ENCODE measurements at regions not wholly inside any gene's neighbourhood (a gene's known extent, or its start where the extent isn't known, plus 50 kb on each side); places are given as distances from the start of the nearest gene placed in this dataset.

GRCh38 chr18:46422552-46423055 is 234.4 kb downstream of the LOXHD1 start (continued):
- no peak for TF ChIP-seq AFF1 (IDR thresholded peaks at IDR 0.05; ENCODE audit: low read depth in 1 of 2, partially characterized antibody in 2 of 2)
- no peak for TF ChIP-seq ATF1 (CRISPR knock-in tag; IDR thresholded peaks at IDR 0.05)
- TF ChIP-seq ATF1 (tag; IDR thresholded peaks at IDR 0.05), result no peak
- TF ChIP-seq, protein P1, sequence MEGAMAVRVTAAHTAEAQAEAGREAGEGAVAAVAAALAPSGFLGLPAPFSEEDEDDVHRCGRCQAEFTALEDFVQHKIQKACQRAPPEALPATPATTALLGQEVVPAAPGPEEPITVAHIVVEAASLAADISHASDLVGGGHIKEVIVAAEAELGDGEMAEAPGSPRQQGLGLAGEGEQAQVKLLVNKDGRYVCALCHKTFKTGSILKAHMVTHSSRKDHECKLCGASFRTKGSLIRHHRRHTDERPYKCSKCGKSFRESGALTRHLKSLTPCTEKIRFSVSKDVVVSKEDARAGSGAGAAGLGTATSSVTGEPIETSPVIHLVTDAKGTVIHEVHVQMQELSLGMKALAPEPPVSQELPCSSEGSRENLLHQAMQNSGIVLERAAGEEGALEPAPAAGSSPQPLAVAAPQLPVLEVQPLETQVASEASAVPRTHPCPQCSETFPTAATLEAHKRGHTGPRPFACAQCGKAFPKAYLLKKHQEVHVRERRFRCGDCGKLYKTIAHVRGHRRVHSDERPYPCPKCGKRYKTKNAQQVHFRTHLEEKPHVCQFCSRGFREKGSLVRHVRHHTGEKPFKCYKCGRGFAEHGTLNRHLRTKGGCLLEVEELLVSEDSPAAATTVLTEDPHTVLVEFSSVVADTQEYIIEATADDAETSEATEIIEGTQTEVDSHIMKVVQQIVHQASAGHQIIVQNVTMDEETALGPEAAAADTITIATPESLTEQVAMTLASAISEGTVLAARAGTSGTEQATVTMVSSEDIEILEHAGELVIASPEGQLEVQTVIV (CRISPR knock-in tag; IDR thresholded peaks at IDR 0.05; ENCODE audit: borderline replicate concordance), result no peak
- TF ChIP-seq SRSF7 (optimal IDR thresholded peaks at IDR 0.05; ENCODE audit: low read depth, low read length), result no peak
- TF ChIP-seq ETV5 (CRISPR knock-in tag; IDR thresholded peaks at IDR 0.05; ENCODE audit: low read depth), result no peak
- TF ChIP-seq ZFX (CRISPR knock-in tag; IDR thresholded peaks at IDR 0.05), result no peak
- no peak for TF ChIP-seq BRF2 (IDR thresholded peaks at IDR 0.05; ENCODE audit: borderline replicate concordance, insufficient read depth, insufficient read length)
- 0 out of 2 replicates have a peak, but pooled peaks have one; percentile 30 for TF ChIP-seq RNF2 (IDR thresholded peaks at IDR 0.05)
- no peak for TF ChIP-seq ZNF785 (CRISPR knock-in tag; IDR thresholded peaks at IDR 0.05)
- TF ChIP-seq ATF7 (IDR thresholded peaks at IDR 0.05), result peak; percentile 88
- TF ChIP-seq FOXA3 (CRISPR knock-in tag; conservative IDR thresholded peaks at IDR 0.05 in 1 of 2, IDR thresholded peaks at IDR 0.05 in 1 of 2), result 0 out of 4 replicates have a peak, but pooled peaks of 1 of the 2 experiments have one; percentile 53
- TF ChIP-seq ZSCAN32 (CRISPR knock-in tag; IDR thresholded peaks at IDR 0.05), result 0 out of 2 replicates have a peak, but pooled peaks have one; percentile 44
- TF ChIP-seq KLF13 (tag; IDR thresholded peaks at IDR 0.05; ENCODE audit: borderline replicate concordance, low read depth), result no peak
- no peak for TF ChIP-seq USF2 (CRISPR knock-in tag; IDR thresholded peaks at IDR 0.05)
- TF ChIP-seq RCOR1 (IDR thresholded peaks at IDR 0.05; ENCODE audit: borderline replicate concordance in 1 of 2, low read depth in 2 of 2, low read length in 2 of 2), result peak in 1 of 2 experiments; percentile 61; a peak in 2 of 4 replicates
- TF ChIP-seq NFIC (IDR thresholded peaks at IDR 0.05), result no peak
- TF ChIP-seq BDP1 (IDR thresholded peaks at IDR 0.05; ENCODE audit: insufficient read depth, insufficient read length), result no peak
- peak in 1 of 2 experiments; percentile 77; a peak in 1 of 4 replicates for TF ChIP-seq TBL1XR1 (IDR thresholded peaks at IDR 0.05; ENCODE audit: low read length in 2 of 2)
- TF ChIP-seq HDAC8 (tag; IDR thresholded peaks at IDR 0.05), result no peak
- TF ChIP-seq ZKSCAN3 (CRISPR knock-in tag; IDR thresholded peaks at IDR 0.05), result no peak
- peak; percentile 40; the same call in 1 of the 2 replicates for TF ChIP-seq TAL1 (IDR thresholded peaks at IDR 0.05)
